ENCODE measurements at regions not wholly inside any gene's neighbourhood (a gene's known extent, or its start where the extent isn't known, plus 50 kb on each side); places are given as distances from the start of the nearest gene placed in this dataset.

GRCh38 chrY:19051021-19051420 lies 277.5 kb upstream of the HSFY2 start:
- Histone ChIP-seq H3K79me2 (no peaks in the 10 kb centered on the region), H3K36me3 (ENCODE audit: control insufficient read depth, insufficient read depth, low read length) (no peaks in the 10 kb centered on the region)
- TF ChIP-seq CTCF (IDR thresholded peaks at IDR 0.05): no peak

GRCh38 chrY:19042984-19043442 lies 269.5 kb upstream of the HSFY2 start:
- TF ChIP-seq CTCF (IDR thresholded peaks at IDR 0.05): no peak
- no peak overlapping the region for H3K9ac ChIP-seq
- H3K36me3 ChIP-seq (ENCODE audit: control insufficient read depth, insufficient read depth, low read length): no peaks in the 10 kb centered on the region
- no peak overlapping the region for H3K4me3 ChIP-seq (ENCODE audit: low read depth, low read length)
- H3K4me2 ChIP-seq (ENCODE audit: low read length): no peak overlapping the region
- no peaks in the 10 kb centered on the region for H3K9me3 ChIP-seq (ENCODE audit: control insufficient read depth, low read length)
- H3K4me1 ChIP-seq: no peaks in the 10 kb centered on the region
- no peaks in the 10 kb centered on the region for H3K27me3 ChIP-seq (ENCODE audit: control insufficient read depth, insufficient read depth, low read length)
- no peak overlapping the region for H2AFZ ChIP-seq
- no peak overlapping the region for H3K27ac ChIP-seq
- no peaks in the 10 kb centered on the region for H3K79me2 ChIP-seq

More at GRCh38 chrY:19051021-19051420, 277.5 kb upstream of the HSFY2 start:
- no peak overlapping the region for H3K4me3 ChIP-seq (ENCODE audit: low read depth, low read length)
- no peak overlapping the region for H3K27ac ChIP-seq
- no peak overlapping the region for H3K4me2 ChIP-seq (ENCODE audit: low read length)
- no peak overlapping the region for H2AFZ ChIP-seq
- H3K27me3 ChIP-seq (ENCODE audit: control insufficient read depth, insufficient read depth, low read length): no peaks in the 10 kb centered on the region
- H3K9me3 ChIP-seq (ENCODE audit: control insufficient read depth, low read length): no peaks in the 10 kb centered on the region
- no peaks in the 10 kb centered on the region for H3K4me1 ChIP-seq
- H3K9ac ChIP-seq: no peak overlapping the region

GRCh38 chrY:19042306-19042958 lies 268.9 kb upstream of the HSFY2 start:
- no peak overlapping the region for H3K4me2 ChIP-seq (ENCODE audit: low read length)
- H3K4me1 ChIP-seq: no peaks in the 10 kb centered on the region
- H3K27ac ChIP-seq: no peak overlapping the region
- H3K79me2 ChIP-seq: no peaks in the 10 kb centered on the region
- H3K4me3 ChIP-seq (ENCODE audit: low read depth, low read length): no peak overlapping the region
- H3K9me3 ChIP-seq (ENCODE audit: control insufficient read depth, low read length): no peaks in the 10 kb centered on the region
- H3K9ac ChIP-seq: no peak overlapping the region
- H3K36me3 ChIP-seq (ENCODE audit: control insufficient read depth, insufficient read depth, low read length): no peaks in the 10 kb centered on the region
- no peaks in the 10 kb centered on the region for H3K27me3 ChIP-seq (ENCODE audit: control insufficient read depth, insufficient read depth, low read length)
- H2AFZ ChIP-seq: no peak overlapping the region
- TF ChIP-seq CTCF (IDR thresholded peaks at IDR 0.05): no peak

- TF ChIP-seq CTCF (IDR thresholded peaks at IDR 0.05): no peak
- H3K9ac ChIP-seq: no peak overlapping the region
- no peak overlapping the region for H3K4me3 ChIP-seq (ENCODE audit: low read depth, low read length)
- no peaks in the 10 kb centered on the region for H3K36me3 ChIP-seq (ENCODE audit: control insufficient read depth, insufficient read depth, low read length)
- no peaks in the 10 kb centered on the region for H3K4me1 ChIP-seq
- H3K9me3 ChIP-seq (ENCODE audit: control insufficient read depth, low read length): no peaks in the 10 kb centered on the region
- no peaks in the 10 kb centered on the region for H3K27me3 ChIP-seq (ENCODE audit: control insufficient read depth, insufficient read depth, low read length)
- H2AFZ ChIP-seq: no peak overlapping the region
- H3K4me2 ChIP-seq (ENCODE audit: low read length): no peak overlapping the region
- H3K27ac ChIP-seq: no peak overlapping the region
- H3K79me2 ChIP-seq: no peaks in the 10 kb centered on the region
These were observed 253.1 kb upstream of the HSFY2 start for GRCh38 chrY:19026631-19027030.

GRCh38 chrY:19023934-19024333 lies 250.4 kb upstream of the HSFY2 start:
- H3K9me3 ChIP-seq (ENCODE audit: control insufficient read depth, low read length): no peaks in the 10 kb centered on the region
- no peak overlapping the region for H3K4me3 ChIP-seq (ENCODE audit: low read depth, low read length)
- H3K4me1 ChIP-seq: no peaks in the 10 kb centered on the region
- H3K4me2 ChIP-seq (ENCODE audit: low read length): no peak overlapping the region
- TF ChIP-seq CTCF (IDR thresholded peaks at IDR 0.05): no peak
- H3K27me3 ChIP-seq (ENCODE audit: control insufficient read depth, insufficient read depth, low read length): no peaks in the 10 kb centered on the region
- no peaks in the 10 kb centered on the region for H3K36me3 ChIP-seq (ENCODE audit: control insufficient read depth, insufficient read depth, low read length)
- H3K9ac ChIP-seq: no peak overlapping the region
- H3K27ac ChIP-seq: no peak overlapping the region
- H3K79me2 ChIP-seq: no peaks in the 10 kb centered on the region
- no peak overlapping the region for H2AFZ ChIP-seq

All from parathyroid adenoma (tissue), 2 donors.